Dendritic cell treated with granulocyte-macrophage colony-stimulating factor and Interleukin-4, amounts not matched to agents 40 ng/mL and 50 ng/mL, for 4 days (primary cell): ENCODE measurements at regions not wholly inside any gene's neighbourhood (a gene's known extent, or its start where the extent isn't known, plus 50 kb on each side); places are given as distances from the start of the nearest gene placed in this dataset.
A peak's percentile ranks its signal among the peaks of the same experiment; 100 is the strongest.

Experiments
- H3K27ac Mint-ChIP-seq: one replicate; pipeline ENCODE4 v1.8.0; 2022; ENCODE audit warnings: mild to moderate bottlenecking, mixed read lengths
- H3K27me3 Mint-ChIP-seq: one replicate; pipeline ENCODE4 v1.8.0; 2022; ENCODE audit warnings: mild to moderate bottlenecking, mixed read lengths
- H3K36me3 Mint-ChIP-seq: one replicate; pipeline ENCODE4 v1.8.0; 2022; ENCODE audit warnings: low read depth, mixed read lengths
- H3K4me1 Mint-ChIP-seq: one replicate; pipeline ENCODE4 v1.8.0; 2022; ENCODE audit warnings: low read depth, mixed read lengths
- H3K4me3 Mint-ChIP-seq: one replicate; pipeline ENCODE4 v1.8.0; 2022; ENCODE audit warnings: mild to moderate bottlenecking, moderate library complexity, mixed read lengths
- H3K9me3 Mint-ChIP-seq: one replicate; pipeline ENCODE4 v1.8.0; 2022; ENCODE audit warnings: mixed read lengths
- intact Hi-C: fragments of 100-400 bp; cut with micrococcal nuclease; formaldehyde crosslinking; loops from one replicate; pipeline ENCODE4 v1.15.0; 2022

- H3K27ac Mint-ChIP-seq: no peak overlapping the region
- no peaks in the 10 kb centered on the region for H3K36me3 Mint-ChIP-seq
- H3K9me3 Mint-ChIP-seq: no peaks in the 10 kb centered on the region
- H3K4me1 Mint-ChIP-seq: peaks cover 20% of the 10 kb centered on the region
- intact Hi-C loops: no loop called here
- no peaks in the 10 kb centered on the region for H3K27me3 Mint-ChIP-seq
- no peak overlapping the region for H3K4me3 Mint-ChIP-seq
Measured at GRCh38 chr2:64704161-64704560, 50.4 kb upstream of the SERTAD2 start.

- no peaks in the 10 kb centered on the region for H3K9me3 Mint-ChIP-seq
- no peak overlapping the region for H3K4me3 Mint-ChIP-seq
- H3K36me3 Mint-ChIP-seq: no peaks in the 10 kb centered on the region
- H3K27ac Mint-ChIP-seq: no peak overlapping the region
- H3K4me1 Mint-ChIP-seq: peaks cover 13% of the 10 kb centered on the region
- no peaks in the 10 kb centered on the region for H3K27me3 Mint-ChIP-seq
- intact Hi-C loops: no loop called here
Measured at GRCh38 chr2:64704996-64705395, 51.3 kb upstream of the SERTAD2 start.

- no peak overlapping the region for H3K4me3 Mint-ChIP-seq
- no peak overlapping the region for H3K27ac Mint-ChIP-seq
- intact Hi-C loops: no loop called here
- no peaks in the 10 kb centered on the region for H3K27me3 Mint-ChIP-seq
- no peaks in the 10 kb centered on the region for H3K36me3 Mint-ChIP-seq
- H3K4me1 Mint-ChIP-seq: peaks cover 5% of the 10 kb centered on the region
- H3K9me3 Mint-ChIP-seq: no peaks in the 10 kb centered on the region
Measured at GRCh38 chr2:64707276-64707675, 53.6 kb upstream of the SERTAD2 start.

GRCh38 chr2:64708829-64709228 lies 55.1 kb upstream of the SERTAD2 start:
- intact Hi-C loops: no loop called here
- H3K36me3 Mint-ChIP-seq: no peaks in the 10 kb centered on the region
- peaks cover 5% of the 10 kb centered on the region for H3K4me1 Mint-ChIP-seq
- no peak overlapping the region for H3K27ac Mint-ChIP-seq
- no peak overlapping the region for H3K4me3 Mint-ChIP-seq
- no peaks in the 10 kb centered on the region for H3K27me3 Mint-ChIP-seq
- H3K9me3 Mint-ChIP-seq: no peaks in the 10 kb centered on the region

GRCh38 chr2:64711252-64711800 lies 57.6 kb upstream of the SERTAD2 start:
- intact Hi-C loops: no loop called here
- H3K27ac Mint-ChIP-seq: no peak overlapping the region
- no peak overlapping the region for H3K4me3 Mint-ChIP-seq
- no peaks in the 10 kb centered on the region for H3K27me3 Mint-ChIP-seq
- H3K9me3 Mint-ChIP-seq: no peaks in the 10 kb centered on the region
- H3K4me1 Mint-ChIP-seq: peaks cover 5% of the 10 kb centered on the region
- H3K36me3 Mint-ChIP-seq: no peaks in the 10 kb centered on the region

- Mint-ChIP-seq H3K27ac (no peak overlapping the region), H3K4me1 (peaks cover 14% of the 10 kb centered on the region), H3K27me3 (no peaks in the 10 kb centered on the region), H3K36me3 (no peaks in the 10 kb centered on the region), H3K4me3 (no peak overlapping the region), H3K9me3 (no peaks in the 10 kb centered on the region)
- intact Hi-C loops: no loop called here
Measured at GRCh38 chr2:64713686-64714085, 60.0 kb upstream of the SERTAD2 start.

- Mint-ChIP-seq H3K9me3 (no peaks in the 10 kb centered on the region), H3K4me1 (peaks cover 16% of the 10 kb centered on the region), H3K36me3 (no peaks in the 10 kb centered on the region), H3K27ac (no peak overlapping the region), H3K27me3 (no peaks in the 10 kb centered on the region), H3K4me3 (no peak overlapping the region)
- intact Hi-C loops: no loop called here
Measured at GRCh38 chr2:64716569-64716968, 62.9 kb upstream of the SERTAD2 start.

GRCh38 chr2:64718250-64718885 lies 64.7 kb upstream of the SERTAD2 start:
- Mint-ChIP-seq H3K27me3 (no peaks in the 10 kb centered on the region), H3K4me1 (peaks cover 16% of the 10 kb centered on the region), H3K36me3 (no peaks in the 10 kb centered on the region), H3K4me3 (no peak overlapping the region), H3K9me3 (no peaks in the 10 kb centered on the region), H3K27ac (no peak overlapping the region)
- intact Hi-C loops: no loop called here

GRCh38 chr2:64720535-64721319 lies 67.0 kb upstream of the SERTAD2 start:
- intact Hi-C loops: no loop called here
- Mint-ChIP-seq H3K4me1 (peaks cover 16% of the 10 kb centered on the region), H3K27me3 (no peaks in the 10 kb centered on the region), H3K9me3 (no peaks in the 10 kb centered on the region), H3K27ac (peak overlapping the region; percentile 48), H3K4me3 (no peak overlapping the region), H3K36me3 (no peaks in the 10 kb centered on the region)

- no peak overlapping the region for H3K4me3 Mint-ChIP-seq
- H3K27ac Mint-ChIP-seq: no peak overlapping the region
- intact Hi-C loops: no loop called here
- H3K4me1 Mint-ChIP-seq: peaks cover 19% of the 10 kb centered on the region
- H3K9me3 Mint-ChIP-seq: no peaks in the 10 kb centered on the region
- H3K27me3 Mint-ChIP-seq: no peaks in the 10 kb centered on the region
- no peaks in the 10 kb centered on the region for H3K36me3 Mint-ChIP-seq
Measured at GRCh38 chr2:64721320-64721623, 67.6 kb upstream of the SERTAD2 start.

GRCh38 chr2:64722291-64723044 lies 68.8 kb upstream of the SERTAD2 start:
- H3K4me3 Mint-ChIP-seq: no peak overlapping the region
- H3K27ac Mint-ChIP-seq: no peak overlapping the region
- H3K27me3 Mint-ChIP-seq: no peaks in the 10 kb centered on the region
- intact Hi-C loops: no loop called here
- no peaks in the 10 kb centered on the region for H3K36me3 Mint-ChIP-seq
- no peaks in the 10 kb centered on the region for H3K9me3 Mint-ChIP-seq
- peaks cover 22% of the 10 kb centered on the region for H3K4me1 Mint-ChIP-seq

- Mint-ChIP-seq H3K27me3 (no peaks in the 10 kb centered on the region), H3K4me3 (peak overlapping the region; percentile 60), H3K27ac (peak overlapping the region; percentile 88), H3K9me3 (no peaks in the 10 kb centered on the region), H3K36me3 (no peaks in the 10 kb centered on the region), H3K4me1 (peaks cover 47% of the 10 kb centered on the region)
- intact Hi-C loops: no loop called here
Measured at GRCh38 chr2:64727013-64727767, 73.5 kb upstream of the SERTAD2 start.

- H3K36me3 Mint-ChIP-seq: no peaks in the 10 kb centered on the region
- H3K27ac Mint-ChIP-seq: peak overlapping the region; percentile 88
- intact Hi-C loops: no loop called here
- H3K4me3 Mint-ChIP-seq: no peak overlapping the region
- peaks cover 48% of the 10 kb centered on the region for H3K4me1 Mint-ChIP-seq
- H3K27me3 Mint-ChIP-seq: no peaks in the 10 kb centered on the region
- no peaks in the 10 kb centered on the region for H3K9me3 Mint-ChIP-seq
Measured at GRCh38 chr2:64727843-64728463, 74.2 kb upstream of the SERTAD2 start.
